ENCODE measurements at regions not wholly inside any gene's neighbourhood (a gene's known extent, or its start where the extent isn't known, plus 50 kb on each side); places are given as distances from the start of the nearest gene placed in this dataset.
A peak's percentile ranks its signal among the peaks of the same experiment; 100 is the strongest.

DNA sequence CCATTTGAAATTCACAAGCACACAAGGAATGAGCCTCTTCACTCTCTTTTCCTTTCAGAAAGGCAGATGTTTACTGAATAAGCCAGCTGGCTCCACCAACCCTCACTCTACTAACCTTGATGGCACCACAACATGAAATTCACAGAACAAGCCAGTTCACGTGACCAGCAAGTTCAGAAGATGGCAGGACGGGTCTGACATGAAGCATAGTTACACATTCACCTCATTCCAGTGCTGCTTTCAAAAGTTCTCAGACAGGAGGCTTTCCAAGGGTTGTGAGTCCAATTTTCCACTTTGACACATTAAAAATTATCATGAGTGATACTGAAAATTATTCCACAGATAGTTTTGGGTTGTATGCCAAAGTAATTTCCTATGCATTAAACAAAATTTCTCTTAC is 74.2 kb upstream of the MBOAT2 start:
- DNase-seq: no peak

DNA sequence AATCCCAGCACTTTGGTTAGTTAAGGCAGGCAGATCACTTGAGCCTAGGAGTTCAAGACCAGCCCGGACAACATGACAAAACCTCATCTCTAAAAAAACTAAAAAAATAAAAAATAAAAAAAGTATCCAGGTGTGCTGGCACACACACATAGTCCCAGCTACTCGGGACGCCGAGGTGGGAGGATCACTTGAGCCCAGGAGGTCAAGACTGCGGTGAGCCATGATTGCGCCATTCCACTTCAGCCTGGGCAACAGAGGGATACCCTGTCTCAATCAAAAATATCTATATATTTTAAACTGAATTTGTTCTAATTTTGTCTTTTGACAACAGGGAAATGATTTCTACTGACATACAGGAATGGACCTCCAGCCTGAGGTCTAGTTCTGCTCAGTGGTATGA is 73.3 kb upstream of the MBOAT2 start:
- DNase-seq: no peak

DNA sequence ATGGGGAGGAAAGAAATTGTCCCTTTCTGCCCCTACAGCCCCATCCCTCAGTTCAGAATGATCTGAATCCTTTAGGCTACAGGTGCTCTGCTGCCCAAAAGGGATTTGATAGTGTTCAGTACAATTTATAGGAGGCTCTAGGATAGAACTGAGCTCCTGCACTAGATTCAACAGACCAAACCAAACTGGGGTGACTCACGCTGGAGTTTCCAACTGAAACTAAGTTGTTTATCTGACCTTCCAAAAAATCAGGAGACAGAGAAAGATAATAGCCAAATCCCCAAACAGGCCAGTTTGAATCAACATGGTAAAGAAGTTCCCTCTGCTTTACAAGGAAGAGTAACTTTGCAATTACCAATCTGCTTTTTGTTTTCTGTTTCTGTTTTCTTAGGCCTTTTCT is 72.7 kb upstream of the MBOAT2 start:
- DNase-seq: no peak

DNA sequence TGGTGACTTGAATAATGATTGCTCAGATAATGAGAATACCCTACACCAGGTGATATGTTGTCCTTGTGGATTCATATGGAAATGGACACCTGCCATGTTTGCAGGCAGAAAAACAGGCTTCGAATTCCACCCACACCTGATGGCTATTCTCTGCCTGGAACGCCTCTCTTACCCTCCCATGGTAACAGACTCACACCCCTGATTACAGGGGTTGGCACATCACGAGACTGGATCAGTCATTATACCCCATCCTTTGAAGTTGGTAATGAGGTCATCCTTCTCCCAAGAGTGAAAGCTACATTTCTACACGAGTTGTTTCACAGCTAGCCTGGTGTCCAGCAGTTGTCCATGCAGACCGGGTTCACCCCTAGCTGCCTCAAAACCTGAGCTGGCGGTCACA is 71.4 kb upstream of the MBOAT2 start:
- no peak for DNase-seq

DNA sequence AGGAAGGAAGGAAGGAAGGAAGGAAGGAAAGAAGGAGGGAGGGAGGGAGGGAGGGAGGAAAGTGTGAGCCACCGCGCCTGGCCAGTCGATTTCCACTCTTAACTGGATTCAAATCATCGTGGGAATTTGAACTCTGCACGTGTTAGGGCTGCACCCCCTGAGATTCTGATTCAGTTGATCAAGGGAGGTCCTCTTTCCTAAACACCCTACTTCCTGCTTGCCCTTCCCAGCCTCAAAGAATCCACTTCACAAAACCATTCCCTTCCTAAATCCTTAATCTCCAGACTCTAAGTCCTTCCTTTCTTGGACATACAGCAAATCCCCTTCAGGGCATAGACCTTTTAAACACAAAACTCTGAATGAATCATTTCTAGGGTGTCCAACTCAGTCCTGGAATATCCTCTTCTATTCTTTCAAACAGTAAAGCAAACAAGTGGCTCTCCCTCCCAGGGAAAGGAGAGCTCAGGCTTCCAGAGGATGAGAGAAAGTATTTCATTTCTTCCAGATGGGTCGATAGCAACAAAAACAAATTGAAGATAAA is 68.2 kb upstream of the MBOAT2 start:
- no peak for DNase-seq

DNA sequence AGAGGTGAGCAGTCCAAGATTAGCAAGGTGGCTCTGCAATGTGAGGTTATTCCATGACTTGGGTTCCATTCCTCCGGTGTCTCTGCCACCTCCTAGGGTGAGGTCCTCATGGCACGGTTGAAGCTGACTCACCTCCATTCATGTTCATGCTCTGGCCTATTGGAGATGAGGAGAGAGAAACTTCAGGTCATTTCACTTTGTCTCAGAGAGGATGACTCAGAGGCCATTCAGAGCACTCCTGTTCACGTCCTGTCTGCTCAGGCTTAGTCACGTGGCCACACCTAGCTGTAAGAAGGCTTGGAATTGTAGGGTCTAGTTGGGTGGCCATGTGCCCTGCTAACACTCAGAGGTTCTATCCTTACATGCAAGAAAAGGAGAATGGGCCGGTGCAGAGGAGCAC is 67.5 kb upstream of the MBOAT2 start:
- DNase-seq: peak; percentile 75

DNA sequence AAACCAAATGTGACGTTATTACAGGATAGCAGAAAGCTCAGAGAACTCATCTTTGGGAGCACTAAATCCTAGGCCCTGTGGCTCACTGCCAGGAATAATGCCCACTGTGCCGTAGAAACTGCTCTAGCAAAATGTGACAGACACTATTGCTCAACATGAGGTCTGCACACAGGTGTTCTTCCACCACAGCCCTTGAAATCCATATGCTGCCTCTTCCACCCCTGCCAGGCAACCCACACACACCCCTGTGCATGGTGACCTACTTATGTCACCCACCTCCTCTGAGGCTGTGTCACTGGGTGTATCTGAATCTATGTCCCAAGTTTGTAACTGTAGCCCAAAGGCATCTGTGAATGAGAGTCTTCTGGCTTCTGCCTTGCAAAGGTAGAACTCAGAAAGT is 66.1 kb upstream of the MBOAT2 start:
- DNase-seq: no peak

DNA sequence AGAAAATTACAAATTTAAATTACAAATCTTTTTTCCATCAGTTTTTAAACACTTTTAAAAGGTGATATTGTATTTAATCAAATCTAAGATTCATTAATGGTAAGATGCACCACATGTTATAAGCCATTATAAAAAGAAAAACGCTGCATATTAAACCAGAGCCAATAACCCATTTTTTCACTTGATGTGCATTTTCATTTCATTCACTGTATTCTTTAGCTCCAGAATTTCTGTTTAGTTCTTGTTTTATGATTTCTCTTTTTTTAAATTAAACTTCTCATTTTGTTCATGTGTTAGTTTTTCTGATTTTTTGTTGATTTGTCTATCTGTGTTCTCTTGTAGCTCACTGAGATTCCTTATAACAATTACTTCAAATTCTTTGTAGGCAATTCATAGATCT is 62.4 kb upstream of the MBOAT2 start:
- DNase-seq: no peak

DNA sequence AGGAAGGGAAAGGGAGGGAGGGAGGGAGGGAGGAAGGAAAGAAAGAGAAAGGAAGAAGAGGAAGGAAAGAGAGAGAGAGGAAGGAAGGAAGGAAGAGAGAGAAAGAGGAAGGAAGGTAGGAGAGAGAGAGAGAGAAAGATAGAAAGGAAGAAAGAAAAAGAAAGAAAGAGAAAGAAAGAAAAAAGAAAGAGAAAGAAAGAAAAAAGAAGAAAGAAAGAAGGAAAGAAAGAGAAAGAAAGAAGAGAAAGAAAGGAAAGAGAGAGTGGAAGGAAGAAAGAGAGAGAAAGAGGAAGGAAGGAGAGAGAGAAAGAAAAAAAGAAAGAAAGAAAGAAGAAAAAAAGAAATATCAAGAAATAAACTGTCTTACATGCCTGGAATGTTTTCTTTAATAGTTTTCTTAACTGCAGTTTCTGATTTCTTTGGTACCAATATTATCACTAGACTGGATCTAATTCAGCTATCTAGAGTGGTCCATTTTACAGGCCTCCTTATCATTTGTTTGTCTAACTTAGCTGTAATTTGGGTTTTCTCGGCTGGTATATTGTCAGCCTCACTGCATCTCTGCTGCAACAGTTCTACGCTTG is 59.6 kb upstream of the MBOAT2 start:
- DNase-seq: no peak

DNA sequence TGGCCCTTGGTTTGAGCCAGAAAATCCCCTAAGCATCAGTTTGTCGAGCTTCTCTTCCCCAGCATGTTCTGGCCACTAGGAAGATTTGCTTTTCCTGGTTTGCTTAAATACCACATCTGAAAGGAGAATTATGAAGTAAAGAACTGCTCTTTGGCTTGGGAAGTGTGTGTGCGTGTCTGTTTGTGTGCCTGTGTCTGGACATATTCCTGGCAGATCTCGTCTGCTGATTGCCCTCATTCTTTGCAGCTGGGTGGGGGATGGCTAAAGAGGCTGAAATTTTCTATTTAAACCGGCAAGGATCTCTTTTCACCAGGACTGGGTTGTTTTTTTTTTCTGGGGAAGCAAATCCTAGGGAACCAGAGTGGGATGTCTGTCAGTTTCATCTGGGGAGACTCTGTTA is 57.3 kb upstream of the MBOAT2 start:
- no peak for DNase-seq

DNA sequence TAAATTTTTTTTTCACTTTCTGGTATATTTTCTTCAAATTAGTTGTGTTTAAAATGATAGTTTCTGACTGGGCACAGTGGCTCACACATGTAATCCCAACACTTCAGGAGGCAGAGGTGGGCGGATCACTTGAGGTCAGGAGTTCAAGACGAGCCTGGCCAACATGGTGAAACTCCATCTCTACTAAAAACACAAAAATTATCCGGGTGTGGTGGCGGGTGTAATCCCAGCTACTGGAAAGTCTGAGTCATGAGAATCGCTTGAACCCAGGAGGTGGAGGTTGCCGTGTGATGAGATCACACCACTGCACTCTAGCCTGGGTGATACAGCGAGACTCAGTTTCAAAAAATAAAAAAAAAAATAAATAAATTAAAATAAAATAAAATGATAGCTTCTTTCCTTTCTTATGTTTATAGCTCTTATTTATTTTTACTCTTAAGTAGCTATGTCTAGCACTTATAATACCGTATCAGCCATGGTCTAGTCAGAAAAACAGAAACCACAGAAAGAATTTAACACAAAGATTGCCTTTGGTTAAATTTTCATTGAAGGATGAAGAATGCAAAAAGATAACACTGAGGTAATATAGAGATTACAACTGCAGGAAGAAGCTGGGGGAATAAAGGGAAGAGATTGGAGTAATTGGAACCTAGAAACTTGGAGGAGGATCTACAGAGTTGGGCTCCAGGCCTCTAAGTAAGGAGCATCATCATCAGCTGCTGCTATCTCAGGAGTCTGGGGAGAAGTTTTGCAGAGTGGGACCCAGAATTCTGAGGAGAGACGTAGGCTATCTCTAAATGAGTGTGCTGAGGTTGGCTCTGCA is 54.7 kb upstream of the MBOAT2 start:
- DNase-seq: peak; percentile 61

DNA sequence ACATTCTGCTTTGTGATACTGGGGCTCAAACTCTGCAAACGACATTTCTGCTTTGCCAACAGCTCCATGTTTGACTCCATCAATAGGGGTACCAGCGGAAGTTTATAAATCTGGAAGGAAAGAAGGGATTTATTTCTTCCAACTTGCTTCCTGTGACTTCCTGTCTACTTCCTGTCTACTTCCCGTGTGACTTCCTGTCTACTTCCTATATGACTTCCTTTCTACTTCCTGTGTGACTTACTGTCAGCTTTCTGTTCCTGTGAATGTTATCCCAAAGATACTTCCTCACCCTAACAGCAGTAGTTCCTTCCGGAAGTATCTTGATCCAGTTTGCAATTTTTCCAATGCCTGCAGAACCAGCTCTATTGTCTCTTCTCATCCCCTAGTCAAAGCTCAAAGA is 52.0 kb upstream of the MBOAT2 start:
- DNase-seq: no peak

DNA sequence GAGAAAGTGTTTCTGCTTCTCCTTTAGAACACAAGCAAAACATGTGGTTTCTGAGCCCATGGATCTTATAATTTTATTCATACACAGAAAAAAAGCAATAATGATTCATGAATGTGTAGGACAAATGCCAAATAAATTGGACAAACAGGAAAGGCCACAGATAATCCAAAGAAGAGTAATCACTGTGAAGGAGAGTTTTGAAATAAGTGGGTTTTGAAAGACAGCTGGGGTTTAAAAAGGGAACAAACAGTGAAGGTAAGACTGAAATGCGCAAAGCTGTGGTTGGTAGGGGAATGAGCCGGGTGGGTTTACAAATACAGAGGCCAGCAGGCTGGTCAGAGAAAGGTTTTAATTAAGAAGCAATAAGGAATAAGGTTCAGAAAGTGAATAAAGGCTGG is 50.0 kb upstream of the MBOAT2 start:
- DNase-seq: no peak
